Peyer's patch (tissue), 4 donors: ENCODE measurements at regions not wholly inside any gene's neighbourhood (a gene's known extent, or its start where the extent isn't known, plus 50 kb on each side); places are given as distances from the start of the nearest gene placed in this dataset.

ENCODE experiments used
- DNase-seq, 3 donors: peaks; one replicate each; pipeline ENCODE4 v3.0.0-alpha.2; 2017 to 2019
- H3K27ac ChIP-seq, 4 donors: fragments of 200-600 bp; sonication (generic); one replicate each; pipeline ENCODE4 v1.5.1; 2016 to 2019
- H3K27me3 ChIP-seq, 2 donors: fragments of 200-600 bp; sonication (generic); one replicate each; pipeline ENCODE4 v1.5.1; 2019
- H3K36me3 ChIP-seq, 3 donors: fragments of 200-600 bp; sonication (generic); one replicate each; pipeline ENCODE4 v1.5.1; 2016 to 2019
- H3K4me1 ChIP-seq, 4 donors: fragments of 200-600 bp; sonication (generic); one replicate each; pipeline ENCODE4 v1.5.1; 2016 to 2019
- H3K4me3 ChIP-seq, 4 donors: fragments of 200-600 bp; sonication (generic); 1 replicate in 3 of 4; 2 replicates in 1 of 4; pipeline ENCODE4 v1.5.1; 2016 to 2019; ENCODE audit warnings: mild to moderate bottlenecking in 1 of 4
- H3K9me3 ChIP-seq, 4 donors: fragments of 200-600 bp; sonication (generic); one replicate each; pipeline ENCODE4 v1.5.1; 2016 to 2019; ENCODE audit warnings: mild to moderate bottlenecking in 1 of 4
- CTCF ChIP-seq, 6 experiments: fragments of 450-650 bp in 4 of 6; fragments of 200-600 bp in 2 of 6; sonication (generic) in 1 of 6; IDR thresholded peaks; one replicate each; pipeline ENCODE4 v1.5.1; 2017 to 2019; ENCODE audit warnings: antibody characterized with exemption in 6 of 6, mild to moderate bottlenecking in 3 of 6, moderate library complexity in 1 of 6
- POLR2A ChIP-seq, 2 donors: fragments of 450-650 bp; IDR thresholded peaks; one replicate each; pipeline ENCODE4 v1.5.1; 2017; ENCODE audit warnings: antibody characterized with exemption in 2 of 2, mild to moderate bottlenecking in 2 of 2, moderate library complexity in 2 of 2

- no peaks in the 10 kb centered on the region for H3K27me3 ChIP-seq
- H3K9me3 ChIP-seq, result no peaks in the 10 kb centered on the region
- no peaks in the 10 kb centered on the region for H3K36me3 ChIP-seq
- H3K27ac ChIP-seq, result peak overlapping the region in 1 of 4 donors; percentile 43
- H3K4me3 ChIP-seq, result no peak overlapping the region
- DNase-seq, result no peak
- no peak for TF ChIP-seq POLR2A (IDR thresholded peaks at IDR 0.05)
- no peak for TF ChIP-seq CTCF (IDR thresholded peaks at IDR 0.05)
- H3K4me1 ChIP-seq, result peaks cover 0 to 11% (median 0%) of the 10 kb centered on the region in 4 donors
Measured at GRCh38 chr10:11672836-11673235, 61.4 kb upstream of the USP6NL start.

- no peak for DNase-seq
- H3K9me3 ChIP-seq, result peaks cover 0 to 5% (median 0%) of the 10 kb centered on the region in 4 donors
- H3K27me3 ChIP-seq, result no peaks in the 10 kb centered on the region
- no peak for TF ChIP-seq CTCF (IDR thresholded peaks at IDR 0.05)
- no peak for TF ChIP-seq POLR2A (IDR thresholded peaks at IDR 0.05)
- peaks cover 0 to 11% (median 0%) of the 10 kb centered on the region in 4 donors for H3K4me1 ChIP-seq
- H3K4me3 ChIP-seq, result no peak overlapping the region
- no peak overlapping the region for H3K27ac ChIP-seq
- no peaks in the 10 kb centered on the region for H3K36me3 ChIP-seq
Measured at GRCh38 chr10:11670381-11670780, 58.9 kb upstream of the USP6NL start.

- no peak for TF ChIP-seq CTCF (IDR thresholded peaks at IDR 0.05)
- no peak for TF ChIP-seq POLR2A (IDR thresholded peaks at IDR 0.05)
- H3K9me3 ChIP-seq, result peaks cover 0 to 5% (median 0%) of the 10 kb centered on the region in 4 donors
- peak overlapping the region in 1 of 4 donors; percentile 21 for H3K27ac ChIP-seq
- H3K4me3 ChIP-seq, result no peak overlapping the region
- DNase-seq, result no peak
- H3K4me1 ChIP-seq, result peaks cover 0 to 11% (median 0%) of the 10 kb centered on the region in 4 donors
- no peaks in the 10 kb centered on the region for H3K27me3 ChIP-seq
- H3K36me3 ChIP-seq, result no peaks in the 10 kb centered on the region
Measured at GRCh38 chr10:11668847-11669610, 57.6 kb upstream of the USP6NL start.

GRCh38 chr10:11667756-11668155 is 56.3 kb upstream of the USP6NL start:
- peaks cover 0 to 5% (median 2%) of the 10 kb centered on the region in 4 donors for H3K4me1 ChIP-seq

More at GRCh38 chr10:11667756-11668155, 56.3 kb upstream of the USP6NL start:
- Histone ChIP-seq H3K9me3 (peaks cover 0 to 5% (median 0%) of the 10 kb centered on the region in 4 donors), H3K27ac (peak overlapping the region in 1 of 4 donors; percentile 21), H3K4me3 (no peak overlapping the region), H3K36me3 (no peaks in the 10 kb centered on the region), H3K27me3 (no peaks in the 10 kb centered on the region)
- TF ChIP-seq CTCF (IDR thresholded peaks at IDR 0.05), result no peak
- TF ChIP-seq POLR2A (IDR thresholded peaks at IDR 0.05), result no peak
- peak in 1 of 3 donors; percentile 46 for DNase-seq
